CD4-positive, alpha-beta T cell (primary cell): ENCODE measurements at regions not wholly inside any gene's neighbourhood (a gene's known extent, or its start where the extent isn't known, plus 50 kb on each side); places are given as distances from the start of the nearest gene placed in this dataset.

Source experiments
- ATAC-seq: fragments of 200-7000 bp; cut with Tn5 transposase; one replicate; pipeline ENCODE4 v1.10.0; 2022; ENCODE audit warnings: mild to moderate bottlenecking; ENCODE audit not compliant: poor library complexity
- CTCF ChIA-PET: fragments of 350-600 bp; sonication (Branson Sonifier 250); formaldehyde crosslinking; loops from one replicate; lab custom pipeline; 2021; ENCODE audit warnings: antibody characterized with exemption, inconsistent platforms; lab: Charles Lee
- POLR2A ChIA-PET: fragments of 350-600 bp; sonication (Branson Sonifier 250); formaldehyde crosslinking; loops from one replicate; lab custom pipeline; 2021; ENCODE audit warnings: antibody characterized with exemption, inconsistent platforms; lab: Charles Lee
- DNase-seq, 14 experiments: peaks; one replicate each; pipeline ENCODE4 v3.0.0-alpha.2; 2013 to 2020; ENCODE audit warnings: mixed read lengths in 2 of 14
- H3K27ac ChIP-seq, 2 donors: one replicate each; pipeline versions ENCODE4 v1.5.1 to v1.7.0; 2013; ENCODE audit warnings: low read length in 2 of 2, low read depth in 1 of 2, mild to moderate bottlenecking in 1 of 2
- H3K27me3 ChIP-seq, 2 experiments: 1 replicate in 1 of 2; 2 replicates in 1 of 2; pipeline versions ENCODE4 v1.6.1 to v1.7.0; 2013; ENCODE audit warnings: low read length in 2 of 2, control low read depth in 1 of 2, mild to moderate bottlenecking in 1 of 2, moderate library complexity in 1 of 2; ENCODE audit not compliant: insufficient read depth in 2 of 2, control insufficient read depth in 1 of 2
- H3K36me3 ChIP-seq: one replicate; pipeline ENCODE4 v1.6.1; 2013; ENCODE audit warnings: low read length, control low read depth; ENCODE audit not compliant: insufficient read depth
- H3K4me1 ChIP-seq: one replicate; pipeline ENCODE4 v1.6.1; 2013; ENCODE audit warnings: low read length, control low read depth; ENCODE audit not compliant: insufficient read depth
- H3K4me3 ChIP-seq: one replicate; pipeline ENCODE4 v1.5.1; 2013; ENCODE audit warnings: mild to moderate bottlenecking, low read length, moderate library complexity
- H3K9me3 ChIP-seq, 2 experiments: 1 replicate in 1 of 2; 2 replicates in 1 of 2; pipeline versions ENCODE4 v1.6.1 to v1.7.0; 2013; ENCODE audit warnings: low read length in 2 of 2, mild to moderate bottlenecking in 2 of 2, control low read depth in 1 of 2, moderate library complexity in 1 of 2; ENCODE audit not compliant: control insufficient read depth in 1 of 2, insufficient read depth in 1 of 2
- H3K27ac Mint-ChIP-seq: one replicate; pipeline ENCODE4 v1.8.0; 2020; ENCODE audit warnings: mixed read lengths
- H3K27me3 Mint-ChIP-seq: one replicate; pipeline ENCODE4 v1.8.0; 2021; ENCODE audit warnings: mixed read lengths
- H3K36me3 Mint-ChIP-seq: one replicate; pipeline ENCODE4 v1.8.0; 2021; ENCODE audit warnings: low read depth, mixed read lengths
- H3K4me1 Mint-ChIP-seq: one replicate; pipeline ENCODE4 v1.8.0; 2021; ENCODE audit warnings: low read depth, mixed read lengths
- H3K4me3 Mint-ChIP-seq: one replicate; pipeline ENCODE4 v1.8.0; 2020; ENCODE audit warnings: mild to moderate bottlenecking, mixed read lengths
- H3K9me3 Mint-ChIP-seq: one replicate; pipeline ENCODE4 v1.8.0; 2020; ENCODE audit warnings: mixed read lengths
- CTCF ChIP-seq: fragments of 200-600 bp; IDR thresholded peaks from one replicate; pipeline ENCODE4 v1.8.0; 2022; ENCODE audit warnings: antibody characterized with exemption, mild to moderate bottlenecking
- intact Hi-C, 2 experiments: fragments of 100-400 bp; cut with DNase I in 1 of 2; cut with micrococcal nuclease in 1 of 2; formaldehyde crosslinking; loops; one replicate each; pipeline versions ENCODE4 v1.15.1 to v1.9.0; 2023 to 2025; cut with DNase I, micrococcal nuclease

- POLR2A ChIA-PET: no interaction called here
- no peak overlapping the region for H3K27ac ChIP-seq
- ATAC-seq: no peak
Observed at GRCh38 chr18:41886126-41886807, 68.8 kb upstream of the PIK3C3 start.

GRCh38 chr18:41881285-41881684, 73.7 kb upstream of the PIK3C3 start:
- intact Hi-C loops: no loop called here
- no peak for DNase-seq
- Mint-ChIP-seq H3K4me3 (no peak overlapping the region), H3K27ac (no peak overlapping the region), H3K27me3 (no peaks in the 10 kb centered on the region), H3K4me1 (no peaks in the 10 kb centered on the region), H3K36me3 (no peaks in the 10 kb centered on the region), H3K9me3 (no peaks in the 10 kb centered on the region)
- no peak for ATAC-seq
- TF ChIP-seq CTCF: no peak
- H3K36me3 ChIP-seq: no peaks in the 10 kb centered on the region
- POLR2A ChIA-PET: no interaction called here
- CTCF ChIA-PET: no interaction called here
- no peak overlapping the region for H3K4me3 ChIP-seq
- peaks cover 0 to under 1% of the 10 kb centered on the region in 2 experiments for H3K27me3 ChIP-seq
- no peaks in the 10 kb centered on the region for H3K4me1 ChIP-seq
- H3K9me3 ChIP-seq: no peaks in the 10 kb centered on the region
- H3K27ac ChIP-seq: no peak overlapping the region

More at GRCh38 chr18:41886126-41886807, 68.8 kb upstream of the PIK3C3 start:
- CTCF ChIA-PET: no interaction called here
- Mint-ChIP-seq H3K4me3 (no peak overlapping the region), H3K36me3 (no peaks in the 10 kb centered on the region), H3K9me3 (no peaks in the 10 kb centered on the region), H3K27ac (no peak overlapping the region), H3K27me3 (no peaks in the 10 kb centered on the region), H3K4me1 (no peaks in the 10 kb centered on the region)
- Histone ChIP-seq H3K36me3 (no peaks in the 10 kb centered on the region), H3K9me3 (no peaks in the 10 kb centered on the region), H3K27me3 (peaks cover 0 to 3% of the 10 kb centered on the region in 2 experiments), H3K4me1 (no peaks in the 10 kb centered on the region), H3K4me3 (no peak overlapping the region)
- no peak for DNase-seq
- intact Hi-C loops: no loop called here
- TF ChIP-seq CTCF: no peak

GRCh38 chr18:41879256-41879655, 75.8 kb upstream of the PIK3C3 start:
- POLR2A ChIA-PET: no interaction called here
- Histone ChIP-seq H3K36me3 (no peaks in the 10 kb centered on the region), H3K27me3 (no peaks in the 10 kb centered on the region), H3K27ac (no peak overlapping the region), H3K4me3 (no peak overlapping the region), H3K4me1 (no peaks in the 10 kb centered on the region), H3K9me3 (no peaks in the 10 kb centered on the region)
- DNase-seq (no peak), ATAC-seq (no peak)
- CTCF ChIA-PET: no interaction called here
- no peak for TF ChIP-seq CTCF
- Mint-ChIP-seq H3K36me3 (no peaks in the 10 kb centered on the region), H3K27ac (no peak overlapping the region), H3K4me1 (no peaks in the 10 kb centered on the region), H3K27me3 (no peaks in the 10 kb centered on the region), H3K4me3 (no peak overlapping the region), H3K9me3 (no peaks in the 10 kb centered on the region)
- intact Hi-C loops: no loop called here
